Testis (tissue), 2 donors: ENCODE measurements at regions not wholly inside any gene's neighbourhood (a gene's known extent, or its start where the extent isn't known, plus 50 kb on each side); places are given as distances from the start of the nearest gene placed in this dataset.

ENCODE experiments used
- DNase-seq: peaks from one replicate; pipeline ENCODE4 v3.0.0-alpha.2; 2019
- H3K27ac ChIP-seq, 2 donors: fragments of 200-600 bp; sonication (generic); one replicate each; pipeline ENCODE4 v1.5.1; 2019
- H3K27me3 ChIP-seq: fragments of 200-600 bp; sonication (generic); one replicate; pipeline ENCODE4 v1.5.1; 2019
- H3K36me3 ChIP-seq: fragments of 200-600 bp; sonication (generic); one replicate; pipeline ENCODE4 v1.5.1; 2017; ENCODE audit warnings: low read depth; ENCODE audit errors: missing control alignments
- H3K4me1 ChIP-seq: fragments of 200-600 bp; sonication (generic); one replicate; pipeline ENCODE4 v1.5.1; 2019
- H3K4me3 ChIP-seq, 2 donors: fragments of 200-600 bp; sonication (generic); one replicate each; pipeline ENCODE4 v1.5.1; 2017 to 2019
- H3K9me3 ChIP-seq: fragments of 200-600 bp; sonication (generic); one replicate; pipeline ENCODE4 v1.5.1; 2017
- POLR2A ChIP-seq: fragments of 450-650 bp; IDR thresholded peaks from one replicate; pipeline ENCODE4 v1.6.1; 2017; ENCODE audit warnings: antibody characterized with exemption, mild to moderate bottlenecking, moderate library complexity
- WGBS, 2 donors: methylation state at CpG; one replicate each; pipeline ENCODE4 v1.1.5; 2018; 5-methylcytosine and 5-hydroxymethylcytosine counted together
- intact Hi-C: fragments of 100-400 bp; cut with DNase I; formaldehyde crosslinking; loops from one replicate; pipeline ENCODE4 v1.15.1; 2023; ENCODE audit warnings: low total_unique reads
- TF ChIP-seq, protein P1 (sequence below), 3 experiments: fragments of 450-650 bp in 2 of 3; fragments of 200-600 bp in 1 of 3; sonication (generic) in 1 of 3; IDR thresholded peaks; one replicate each; pipeline ENCODE4 v1.5.1; 2016 to 2019; ENCODE audit warnings: antibody characterized with exemption in 3 of 3, mild to moderate bottlenecking in 2 of 3, moderate library complexity in 1 of 3

DNA sequence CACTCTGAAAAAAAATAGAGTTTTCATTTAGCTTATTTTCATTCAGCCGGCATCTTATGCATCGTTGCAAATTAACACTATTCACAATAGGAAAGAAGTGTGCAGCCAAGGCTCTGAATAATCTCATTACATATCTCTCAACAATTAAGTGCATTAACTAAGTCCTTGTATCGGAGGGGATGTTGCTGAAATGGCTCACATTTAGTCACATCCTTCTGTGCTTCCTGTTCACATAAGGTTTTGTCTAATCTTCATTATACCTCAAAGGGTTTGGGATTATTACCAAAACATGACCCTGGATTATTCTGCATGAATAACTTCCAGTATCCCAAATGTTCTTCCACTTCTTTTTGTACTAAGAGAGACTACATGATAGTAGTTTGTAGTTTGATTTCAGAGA, 278.0 kb upstream of the GRIA1 start:
- H3K27me3 ChIP-seq: no peaks in the 10 kb centered on the region
- intact Hi-C loops: no loop called here
- TF ChIP-seq, protein P1, sequence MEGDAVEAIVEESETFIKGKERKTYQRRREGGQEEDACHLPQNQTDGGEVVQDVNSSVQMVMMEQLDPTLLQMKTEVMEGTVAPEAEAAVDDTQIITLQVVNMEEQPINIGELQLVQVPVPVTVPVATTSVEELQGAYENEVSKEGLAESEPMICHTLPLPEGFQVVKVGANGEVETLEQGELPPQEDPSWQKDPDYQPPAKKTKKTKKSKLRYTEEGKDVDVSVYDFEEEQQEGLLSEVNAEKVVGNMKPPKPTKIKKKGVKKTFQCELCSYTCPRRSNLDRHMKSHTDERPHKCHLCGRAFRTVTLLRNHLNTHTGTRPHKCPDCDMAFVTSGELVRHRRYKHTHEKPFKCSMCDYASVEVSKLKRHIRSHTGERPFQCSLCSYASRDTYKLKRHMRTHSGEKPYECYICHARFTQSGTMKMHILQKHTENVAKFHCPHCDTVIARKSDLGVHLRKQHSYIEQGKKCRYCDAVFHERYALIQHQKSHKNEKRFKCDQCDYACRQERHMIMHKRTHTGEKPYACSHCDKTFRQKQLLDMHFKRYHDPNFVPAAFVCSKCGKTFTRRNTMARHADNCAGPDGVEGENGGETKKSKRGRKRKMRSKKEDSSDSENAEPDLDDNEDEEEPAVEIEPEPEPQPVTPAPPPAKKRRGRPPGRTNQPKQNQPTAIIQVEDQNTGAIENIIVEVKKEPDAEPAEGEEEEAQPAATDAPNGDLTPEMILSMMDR (IDR thresholded peaks at IDR 0.05): no peak
- no peak for TF ChIP-seq POLR2A
- no peak overlapping the region for H3K4me3 ChIP-seq
- no peaks in the 10 kb centered on the region for H3K36me3 ChIP-seq
- DNase-seq: no peak
- H3K4me1 ChIP-seq: no peaks in the 10 kb centered on the region
- no peaks in the 10 kb centered on the region for H3K9me3 ChIP-seq
- WGBS, 2 donors: 60 to 80% methylated on average over 3 of the region's 3 CpGs
- H3K27ac ChIP-seq: no peak overlapping the region

DNA sequence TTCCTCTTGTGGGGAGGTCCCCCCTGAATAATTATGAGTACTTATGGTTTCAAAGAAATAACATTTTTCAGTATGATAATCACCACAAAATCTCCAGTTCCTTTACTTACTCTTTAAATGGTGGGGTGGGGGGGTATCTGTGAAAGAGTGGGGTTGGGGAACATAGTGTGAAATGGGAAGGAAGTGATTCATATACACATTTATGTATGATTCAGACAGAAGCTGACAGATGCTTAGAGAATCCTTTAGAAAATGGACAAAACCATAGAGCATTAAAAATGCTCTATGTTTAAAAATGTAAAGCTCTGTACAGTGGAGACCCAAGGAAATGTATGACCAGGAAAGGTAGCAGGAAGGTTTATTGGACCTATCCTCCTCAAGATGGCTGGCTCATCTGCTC, 267.5 kb upstream of the GRIA1 start:
- TF ChIP-seq POLR2A: no peak
- TF ChIP-seq, protein P1 (IDR thresholded peaks at IDR 0.05): no peak
- Histone ChIP-seq H3K4me1 (no peaks in the 10 kb centered on the region), H3K9me3 (no peaks in the 10 kb centered on the region), H3K36me3 (no peaks in the 10 kb centered on the region), H3K27me3 (no peaks in the 10 kb centered on the region), H3K4me3 (no peak overlapping the region), H3K27ac (no peak overlapping the region)
- intact Hi-C loops: no loop called here
- no peak for DNase-seq

DNA sequence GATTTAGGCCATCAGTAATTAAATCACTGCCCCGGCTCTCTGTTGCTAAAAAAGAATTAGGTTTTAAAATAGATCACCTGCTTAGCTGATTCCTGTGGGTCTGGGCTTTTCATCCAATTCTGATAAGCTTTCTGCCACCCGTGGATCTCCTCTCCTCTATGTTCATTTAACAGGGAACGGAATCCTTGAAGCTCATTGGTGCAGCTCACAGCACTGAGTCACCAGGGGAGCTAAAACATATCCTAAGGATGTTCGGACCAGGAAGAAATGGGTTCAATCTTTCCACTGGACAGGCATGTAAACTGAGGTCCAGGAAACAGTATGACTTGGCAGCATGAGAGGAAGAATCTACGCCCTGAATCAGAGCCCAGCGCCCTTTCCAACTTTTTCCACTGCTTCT, 267.1 kb upstream of the GRIA1 start:
- no peaks in the 10 kb centered on the region for H3K4me1 ChIP-seq
- H3K4me3 ChIP-seq: no peak overlapping the region
- no peaks in the 10 kb centered on the region for H3K9me3 ChIP-seq
- no peak for DNase-seq
- H3K36me3 ChIP-seq: no peaks in the 10 kb centered on the region
- no peak overlapping the region for H3K27ac ChIP-seq
- no peaks in the 10 kb centered on the region for H3K27me3 ChIP-seq
- no peak for TF ChIP-seq POLR2A
- TF ChIP-seq, protein P1 (IDR thresholded peaks at IDR 0.05): no peak
- intact Hi-C loops: no loop called here
- 58% methylated on average over 6 of the region's 6 CpGs for WGBS, 2 donors

DNA sequence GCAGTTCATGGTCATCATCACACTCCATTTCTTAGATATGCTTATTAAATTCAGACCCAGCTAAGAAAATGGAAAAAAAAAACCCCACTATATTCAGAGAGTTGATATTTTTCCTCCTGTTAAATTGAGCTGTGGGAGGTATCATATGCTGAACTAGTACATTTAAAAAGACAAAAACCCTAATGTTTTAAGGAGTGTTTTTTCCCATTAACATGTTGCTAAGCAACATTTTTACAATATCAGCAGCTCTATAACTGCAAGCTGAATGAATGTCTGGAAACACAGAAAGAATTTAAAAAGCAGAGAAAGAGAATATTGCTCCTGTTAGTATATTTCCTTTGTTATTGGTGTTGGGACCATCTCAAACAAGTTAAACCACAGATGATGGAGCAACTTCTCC, 265.8 kb upstream of the GRIA1 start:
- no peaks in the 10 kb centered on the region for H3K4me1 ChIP-seq
- TF ChIP-seq POLR2A: no peak
- TF ChIP-seq, protein P1 (IDR thresholded peaks at IDR 0.05): no peak
- DNase-seq: no peak
- H3K27me3 ChIP-seq: no peaks in the 10 kb centered on the region
- H3K4me3 ChIP-seq: no peak overlapping the region
- H3K9me3 ChIP-seq: no peaks in the 10 kb centered on the region
- intact Hi-C loops: no loop called here
- H3K36me3 ChIP-seq: no peaks in the 10 kb centered on the region
- no peak overlapping the region for H3K27ac ChIP-seq

DNA sequence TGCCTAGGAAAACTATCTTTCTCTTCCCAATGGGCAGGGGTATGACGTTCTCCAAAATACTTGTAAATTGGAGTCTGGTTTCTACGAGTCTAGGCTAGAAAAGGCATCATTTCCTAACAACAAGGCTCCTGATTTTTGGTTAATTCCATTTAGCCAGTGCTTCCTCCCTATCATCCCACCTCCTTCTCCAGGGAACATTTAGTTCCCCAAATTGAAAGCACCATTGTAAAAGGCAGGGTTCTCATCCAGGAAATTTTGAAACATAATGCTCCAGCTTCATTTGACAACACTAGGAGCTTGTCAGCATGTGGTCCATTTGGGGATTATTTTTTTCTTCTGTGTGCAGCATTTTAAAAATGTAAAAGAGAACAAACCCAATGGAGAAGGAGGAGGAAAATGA, 256.5 kb upstream of the GRIA1 start:
- intact Hi-C loops: no loop called here
- TF ChIP-seq, protein P1 (IDR thresholded peaks at IDR 0.05): no peak
- no peak for TF ChIP-seq POLR2A
- no peaks in the 10 kb centered on the region for H3K4me1 ChIP-seq

More for the DNA sequence above, 256.5 kb upstream of the GRIA1 start:
- no peak for DNase-seq
- H3K9me3 ChIP-seq: no peaks in the 10 kb centered on the region
- no peaks in the 10 kb centered on the region for H3K27me3 ChIP-seq
- no peak overlapping the region for H3K4me3 ChIP-seq
- no peaks in the 10 kb centered on the region for H3K36me3 ChIP-seq
- H3K27ac ChIP-seq: no peak overlapping the region
- 59 to 69% methylated on average over 2 of the region's 2 CpGs for WGBS, 2 donors
